Liver (tissue), 3 donors: ENCODE measurements at regions not wholly inside any gene's neighbourhood (a gene's known extent, or its start where the extent isn't known, plus 50 kb on each side); places are given as distances from the start of the nearest gene placed in this dataset.

Experiments used
- EGR1 ChIP-seq, 2 donors: IDR thresholded peaks; 2 replicates each; pipeline ENCODE4 v1.6.1; 2016 to 2018; ENCODE audit warnings: antibody characterized with exemption in 2 of 2, low read depth in 2 of 2
- FOXA1 ChIP-seq: IDR thresholded peaks from 2 replicates; pipeline ENCODE4 v1.6.1; 2016; ENCODE audit warnings: antibody characterized with exemption
- GABPA ChIP-seq, 2 donors: IDR thresholded peaks in 1 of 2; conservative IDR thresholded peaks in 1 of 2; 2 replicates each; pipeline ENCODE4 v1.6.1; 2016; ENCODE audit warnings: antibody characterized with exemption in 2 of 2, mild to moderate bottlenecking in 1 of 2, moderate library complexity in 1 of 2
- JUND ChIP-seq, 2 donors: IDR thresholded peaks; 2 replicates each; pipeline ENCODE4 v1.6.1; 2016; ENCODE audit warnings: antibody characterized with exemption in 2 of 2
- MAX ChIP-seq: IDR thresholded peaks from 2 replicates; pipeline ENCODE4 v1.6.1; 2016; ENCODE audit warnings: antibody characterized with exemption
- RAD21 ChIP-seq, 2 donors: IDR thresholded peaks; 2 replicates each; pipeline ENCODE4 v1.6.1; 2016; ENCODE audit warnings: antibody characterized with exemption in 2 of 2, mild to moderate bottlenecking in 2 of 2
- REST ChIP-seq: IDR thresholded peaks from 2 replicates; pipeline ENCODE4 v1.6.1; 2016; ENCODE audit warnings: antibody characterized with exemption, mild to moderate bottlenecking
- RXRA ChIP-seq, 2 donors: IDR thresholded peaks; 2 replicates each; pipeline ENCODE4 v1.6.1; 2017 to 2018; ENCODE audit warnings: antibody characterized with exemption in 2 of 2, mild to moderate bottlenecking in 1 of 2
- SP1 ChIP-seq: IDR thresholded peaks from 2 replicates; pipeline ENCODE4 v1.6.1; 2018; ENCODE audit warnings: antibody characterized with exemption, mild to moderate bottlenecking
- YY1 ChIP-seq: IDR thresholded peaks from 2 replicates; pipeline ENCODE4 v1.6.1; 2016; ENCODE audit warnings: antibody characterized with exemption, mild to moderate bottlenecking
- ZBTB33 ChIP-seq: IDR thresholded peaks from 2 replicates; pipeline ENCODE4 v1.6.1; 2016; ENCODE audit warnings: antibody characterized with exemption
- TF ChIP-seq, protein P1 (sequence below): fragments of 150-350 bp; IDR thresholded peaks from 2 replicates; pipeline ENCODE4 v1.5.1; 2017; ENCODE audit warnings: improper control_type of control experiment, low read depth, low read length; ENCODE audit not compliant: missing input control
- TF ChIP-seq, protein P2 (sequence below): IDR thresholded peaks from 2 replicates; pipeline ENCODE4 v1.6.1; 2016; ENCODE audit warnings: antibody characterized with exemption
- donor health status: healthy.
- donor health status: healthy.

DNA sequence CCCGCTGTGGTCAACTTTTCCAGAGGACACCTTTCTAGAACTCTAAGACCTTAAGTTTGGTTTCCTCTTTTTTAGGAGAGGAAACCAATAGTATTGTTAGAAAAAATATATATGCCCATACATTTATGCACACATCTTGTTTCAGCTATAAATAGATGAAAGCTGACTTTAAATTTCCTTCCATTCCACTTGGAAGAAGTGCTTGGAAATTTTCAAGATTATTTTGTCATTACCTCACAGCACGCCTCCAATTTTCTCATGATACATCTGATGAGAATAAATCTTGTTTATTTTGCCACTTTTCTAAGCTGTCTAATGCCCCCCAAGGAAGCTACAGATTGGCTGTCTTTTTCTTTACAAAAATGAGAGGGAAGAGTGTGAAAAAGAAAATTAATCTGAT is 65.8 kb downstream of the NIBAN1 start:
- TF ChIP-seq, protein P1, sequence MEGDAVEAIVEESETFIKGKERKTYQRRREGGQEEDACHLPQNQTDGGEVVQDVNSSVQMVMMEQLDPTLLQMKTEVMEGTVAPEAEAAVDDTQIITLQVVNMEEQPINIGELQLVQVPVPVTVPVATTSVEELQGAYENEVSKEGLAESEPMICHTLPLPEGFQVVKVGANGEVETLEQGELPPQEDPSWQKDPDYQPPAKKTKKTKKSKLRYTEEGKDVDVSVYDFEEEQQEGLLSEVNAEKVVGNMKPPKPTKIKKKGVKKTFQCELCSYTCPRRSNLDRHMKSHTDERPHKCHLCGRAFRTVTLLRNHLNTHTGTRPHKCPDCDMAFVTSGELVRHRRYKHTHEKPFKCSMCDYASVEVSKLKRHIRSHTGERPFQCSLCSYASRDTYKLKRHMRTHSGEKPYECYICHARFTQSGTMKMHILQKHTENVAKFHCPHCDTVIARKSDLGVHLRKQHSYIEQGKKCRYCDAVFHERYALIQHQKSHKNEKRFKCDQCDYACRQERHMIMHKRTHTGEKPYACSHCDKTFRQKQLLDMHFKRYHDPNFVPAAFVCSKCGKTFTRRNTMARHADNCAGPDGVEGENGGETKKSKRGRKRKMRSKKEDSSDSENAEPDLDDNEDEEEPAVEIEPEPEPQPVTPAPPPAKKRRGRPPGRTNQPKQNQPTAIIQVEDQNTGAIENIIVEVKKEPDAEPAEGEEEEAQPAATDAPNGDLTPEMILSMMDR = no peak
- TF ChIP-seq RAD21 (IDR thresholded peaks at IDR 0.05) = no peak
- TF ChIP-seq MAX = no peak
- TF ChIP-seq JUND (IDR thresholded peaks at IDR 0.05) = no peak
- no peak for TF ChIP-seq YY1
- no peak for TF ChIP-seq ZBTB33
- no peak for TF ChIP-seq REST
- TF ChIP-seq, protein P2, sequence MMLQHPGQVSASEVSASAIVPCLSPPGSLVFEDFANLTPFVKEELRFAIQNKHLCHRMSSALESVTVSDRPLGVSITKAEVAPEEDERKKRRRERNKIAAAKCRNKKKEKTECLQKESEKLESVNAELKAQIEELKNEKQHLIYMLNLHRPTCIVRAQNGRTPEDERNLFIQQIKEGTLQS = no peak
- no peak for TF ChIP-seq GABPA (IDR thresholded peaks at IDR 0.05 in 1 of 2, conservative IDR thresholded peaks at IDR 0.05 in 1 of 2)
- no peak for TF ChIP-seq SP1
- TF ChIP-seq EGR1 (IDR thresholded peaks at IDR 0.05; ENCODE audit: low read depth in 2 of 2) = no peak
- TF ChIP-seq RXRA (IDR thresholded peaks at IDR 0.05) = no peak
- no peak for TF ChIP-seq FOXA1
